NCI-H748 (cell line): ENCODE measurements at regions not wholly inside any gene's neighbourhood (a gene's known extent, or its start where the extent isn't known, plus 50 kb on each side); places are given as distances from the start of the nearest gene placed in this dataset.
A peak's percentile ranks its signal among the peaks of the same experiment; 100 is the strongest.

ENCODE experiments used
- DNase-seq: peaks from one replicate; lab custom pipeline; 2025; ENCODE audit not compliant: unreplicated experiment; lab: John Stamatoyannopoulos, UW

DNA sequence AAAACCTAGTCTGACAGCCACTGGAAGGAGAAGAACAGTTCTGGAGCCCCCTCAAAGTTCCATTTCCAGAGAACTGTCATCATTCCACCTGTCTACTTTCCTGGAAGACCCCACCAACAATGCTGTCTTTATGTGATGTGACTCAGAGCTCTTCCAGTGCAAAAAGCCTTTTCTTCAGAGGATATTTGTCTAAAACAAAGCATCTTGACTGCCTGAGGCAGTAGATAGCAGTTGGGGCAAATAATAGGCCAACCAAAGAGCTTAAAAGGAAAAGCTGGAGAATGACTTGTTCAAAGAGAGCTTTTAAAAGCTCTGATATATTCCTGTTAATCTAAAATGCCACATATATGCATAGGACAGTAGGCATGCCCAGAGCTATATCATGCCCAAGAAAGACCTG lies 62.6 kb downstream of the MIS18A start:
- no peak for DNase-seq

DNA sequence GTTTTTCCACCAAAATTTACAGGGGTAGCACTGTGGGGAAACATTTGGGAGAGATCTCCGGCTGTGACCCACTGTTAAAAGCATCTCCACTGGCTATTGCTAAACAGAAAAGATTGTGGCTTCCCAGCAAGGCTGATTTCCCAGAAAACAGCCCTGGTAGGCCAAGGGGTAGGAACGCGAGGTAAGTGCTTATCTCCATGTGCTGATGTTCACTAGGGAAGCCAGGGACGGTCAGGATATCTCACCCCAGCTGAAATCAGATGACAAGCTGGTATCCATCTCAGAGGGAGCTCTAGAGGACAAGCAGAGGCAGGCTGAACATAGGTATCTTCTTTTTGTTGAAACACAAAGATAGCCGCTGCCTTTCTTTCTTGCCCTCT lies 63.6 kb downstream of the MIS18A start:
- no peak for DNase-seq

DNA sequence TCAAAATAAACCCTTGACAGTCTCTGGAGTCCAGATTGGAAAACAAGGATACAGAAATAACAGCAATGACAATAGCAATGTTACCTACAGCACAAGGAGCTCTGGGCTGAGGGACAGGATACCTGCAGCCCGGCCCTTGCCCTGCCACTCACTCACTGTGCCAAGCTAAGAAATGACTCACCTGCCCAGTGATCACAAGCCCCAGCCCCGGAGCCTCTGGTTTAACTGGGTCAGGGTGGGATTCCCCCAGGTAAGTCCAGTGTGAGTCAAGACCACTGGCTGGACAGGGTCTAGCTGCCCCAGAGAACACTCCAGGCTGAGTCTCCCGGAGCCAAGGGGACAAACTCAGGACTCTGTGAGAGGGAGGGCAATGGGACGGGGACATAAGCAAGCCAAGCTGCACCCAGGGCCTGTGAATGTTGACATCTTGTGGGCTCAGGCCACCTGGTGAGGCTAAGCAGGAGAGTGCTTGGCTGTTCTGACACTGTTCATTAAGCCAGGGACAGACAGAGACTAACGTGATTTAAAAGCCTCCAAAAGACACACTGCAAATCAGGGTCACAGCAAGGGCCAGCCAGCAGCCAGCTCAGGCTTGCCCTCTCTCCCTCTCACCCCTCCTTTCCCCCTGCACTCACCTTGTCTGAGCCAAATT lies 64.1 kb downstream of the MIS18A start:
- DNase-seq, result no peak

DNA sequence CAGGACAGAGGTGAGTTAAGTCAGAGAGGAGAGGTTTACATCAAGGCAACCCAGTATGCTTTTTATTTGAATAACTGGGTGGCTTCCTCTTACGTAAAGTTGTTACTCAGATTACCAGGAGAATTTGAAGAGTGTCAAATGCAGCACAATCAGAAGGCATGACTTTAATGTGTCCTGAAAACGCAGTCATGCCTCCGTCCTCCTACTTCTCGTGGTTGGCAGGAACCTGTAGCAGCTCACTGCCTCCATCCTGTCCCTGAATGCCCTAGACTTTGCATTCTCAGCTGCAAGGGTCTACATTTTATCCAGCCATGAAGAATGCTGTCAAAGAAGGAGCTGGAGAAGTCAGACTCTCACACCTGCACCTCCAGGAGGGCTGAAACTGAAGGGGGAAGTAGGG lies 66.7 kb downstream of the MIS18A start:
- no peak for DNase-seq

DNA sequence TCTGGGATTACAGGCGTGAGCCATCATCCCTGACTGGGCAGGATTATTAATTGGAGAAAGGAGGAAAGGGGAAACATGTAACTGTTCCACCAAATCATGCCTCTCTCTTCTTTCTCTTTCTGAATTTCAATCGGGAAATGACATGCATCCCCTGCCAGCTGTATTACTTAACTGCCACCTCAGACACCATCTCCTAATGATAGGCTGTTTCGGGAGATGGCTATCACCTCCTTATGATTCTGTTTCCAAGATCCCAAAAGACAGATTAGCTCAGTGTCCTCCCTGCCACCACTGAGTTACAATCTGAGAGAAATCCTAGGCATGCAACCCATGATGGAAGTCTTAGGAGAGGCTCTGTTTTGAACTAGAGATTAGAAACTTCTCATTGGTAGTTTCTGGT lies 67.5 kb downstream of the MIS18A start:
- DNase-seq, result no peak

DNA sequence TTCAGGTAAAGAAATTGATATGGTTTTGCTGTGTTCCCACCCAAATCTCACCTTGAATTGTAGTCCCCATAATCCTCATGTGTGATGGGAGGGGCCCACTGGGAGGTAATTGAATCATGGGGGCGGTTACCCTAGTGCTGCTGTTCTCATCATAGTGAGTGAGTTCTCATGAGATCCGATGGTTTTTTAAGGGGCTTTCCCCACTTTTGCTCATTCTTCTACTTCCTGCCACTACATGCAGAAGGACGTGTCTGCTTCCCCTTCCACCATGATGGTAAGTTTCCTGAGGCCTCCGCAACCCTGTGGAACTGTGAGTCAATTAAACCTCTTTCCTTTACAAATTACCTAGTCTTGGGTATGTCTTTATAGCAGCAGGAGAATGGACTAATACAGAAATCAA lies 69.3 kb downstream of the MIS18A start:
- no peak for DNase-seq

DNA sequence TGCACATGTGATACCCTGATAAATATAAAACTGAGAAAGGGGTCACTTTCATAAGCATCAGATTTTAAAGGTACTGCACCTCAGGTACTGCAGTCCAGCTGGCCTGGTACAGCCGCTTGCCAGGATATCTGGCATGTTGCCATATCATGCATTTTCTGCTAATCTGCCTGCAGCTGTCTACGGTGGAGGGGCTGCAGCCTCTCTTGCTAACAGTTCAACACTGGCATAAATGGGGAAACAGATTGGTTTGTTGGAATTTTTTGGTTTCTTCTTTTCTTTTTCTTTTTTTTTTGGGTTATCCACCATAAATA lies 71.5 kb downstream of the MIS18A start:
- peak; percentile 61 for DNase-seq

DNA sequence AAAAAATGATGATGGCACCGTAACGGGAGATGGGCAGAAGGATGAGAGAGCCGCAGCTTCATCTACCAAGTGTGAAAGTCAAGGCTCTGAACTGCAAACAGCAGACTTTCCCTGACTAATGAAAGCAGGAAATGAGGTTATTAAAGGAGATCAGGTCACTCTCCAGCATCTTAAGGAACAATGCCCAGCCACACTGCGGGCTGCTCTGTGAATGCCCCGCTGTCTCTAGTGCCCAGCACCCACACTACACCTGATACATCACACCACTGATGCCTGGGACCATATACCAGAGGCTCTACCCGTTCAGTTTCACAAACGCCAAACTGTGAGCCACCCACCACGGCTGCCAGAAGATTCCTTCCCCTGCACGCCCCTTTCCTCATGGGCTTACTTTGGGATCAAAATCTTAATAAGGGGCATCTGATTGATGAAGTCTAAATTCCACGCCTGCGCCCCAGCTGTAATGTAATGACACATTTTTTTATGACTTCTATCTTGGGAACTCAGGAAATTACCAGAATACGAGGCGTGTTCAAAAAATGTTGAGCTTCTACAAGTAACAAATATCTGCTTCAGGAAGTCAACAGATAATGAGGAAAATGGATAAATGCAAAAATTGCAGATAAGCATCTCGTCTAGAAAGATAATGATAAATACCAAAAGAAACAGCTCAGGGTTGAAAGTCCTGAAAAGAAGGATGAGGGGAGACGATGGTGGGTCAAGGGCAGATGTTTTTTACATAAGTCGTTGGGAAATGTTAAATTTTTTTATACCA lies 72.0 kb downstream of the MIS18A start:
- no peak for DNase-seq

DNA sequence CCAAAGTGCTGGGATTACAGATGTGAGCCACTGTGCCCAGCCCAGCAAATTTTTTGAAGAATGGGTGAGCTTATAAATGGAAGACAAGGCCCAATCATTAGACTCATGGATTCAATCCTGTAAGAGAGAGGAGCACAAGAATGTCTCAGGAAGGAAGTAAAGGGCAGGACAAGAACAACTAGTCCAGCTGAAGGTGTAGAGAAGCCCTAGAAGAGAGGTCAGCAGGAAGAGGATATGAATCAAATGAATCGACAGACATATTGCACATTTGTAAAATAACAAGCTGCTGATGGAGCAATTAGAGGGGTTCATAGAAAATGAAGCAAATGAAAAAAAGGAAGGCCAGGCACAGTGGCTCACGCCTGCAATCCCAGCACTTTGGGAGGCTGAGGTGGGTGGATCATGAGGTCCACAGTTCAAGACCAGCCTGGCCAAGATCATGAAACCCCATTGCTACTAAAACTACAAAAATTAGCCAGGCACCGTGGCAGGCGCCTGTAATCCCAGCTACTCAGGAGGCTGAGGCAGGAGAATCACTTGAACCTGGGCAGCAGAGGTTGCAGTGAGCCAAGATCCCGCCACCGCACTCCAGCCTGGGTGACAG lies 74.9 kb downstream of the MIS18A start:
- DNase-seq, result no peak

DNA sequence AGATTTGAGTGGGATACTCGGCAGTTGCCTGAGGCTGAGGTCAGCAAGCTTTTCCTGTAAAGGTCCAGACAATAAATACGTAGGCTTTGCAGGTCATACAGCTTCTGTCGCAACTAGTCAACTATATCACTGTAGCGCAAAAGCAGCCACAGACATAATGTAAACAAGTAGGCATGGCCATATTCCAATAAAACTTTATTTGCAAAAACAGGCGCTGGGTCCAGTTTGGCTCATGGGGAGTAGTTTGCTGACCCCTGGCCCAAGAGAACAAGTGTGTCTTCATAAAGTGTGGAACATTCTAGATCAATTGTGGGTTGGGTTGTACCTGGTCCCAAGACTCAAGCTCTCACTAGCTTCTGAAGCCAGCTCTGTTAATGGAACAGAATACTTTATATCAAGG lies 78.8 kb downstream of the MIS18A start:
- no peak for DNase-seq

DNA sequence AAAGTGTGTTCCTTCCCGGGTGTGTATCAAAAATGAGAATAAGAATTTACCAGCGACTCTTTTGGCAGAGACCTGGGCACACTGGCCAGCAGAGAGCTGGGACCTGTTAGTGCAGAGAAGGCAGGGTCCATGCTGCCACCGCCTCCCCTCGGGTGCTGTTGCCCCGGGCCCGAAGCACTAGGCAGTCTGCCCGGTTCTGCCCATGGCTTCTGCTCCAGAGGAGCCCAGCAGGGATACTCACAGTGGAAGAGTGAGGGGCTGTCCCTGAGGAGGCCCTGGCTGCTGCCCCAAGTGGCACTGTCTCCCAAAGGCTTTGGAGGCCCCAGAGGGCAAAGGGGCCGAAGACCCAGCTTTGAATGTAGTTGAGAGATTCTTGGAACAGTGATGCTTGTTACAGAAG lies 80.5 kb downstream of the MIS18A start:
- no peak for DNase-seq

DNA sequence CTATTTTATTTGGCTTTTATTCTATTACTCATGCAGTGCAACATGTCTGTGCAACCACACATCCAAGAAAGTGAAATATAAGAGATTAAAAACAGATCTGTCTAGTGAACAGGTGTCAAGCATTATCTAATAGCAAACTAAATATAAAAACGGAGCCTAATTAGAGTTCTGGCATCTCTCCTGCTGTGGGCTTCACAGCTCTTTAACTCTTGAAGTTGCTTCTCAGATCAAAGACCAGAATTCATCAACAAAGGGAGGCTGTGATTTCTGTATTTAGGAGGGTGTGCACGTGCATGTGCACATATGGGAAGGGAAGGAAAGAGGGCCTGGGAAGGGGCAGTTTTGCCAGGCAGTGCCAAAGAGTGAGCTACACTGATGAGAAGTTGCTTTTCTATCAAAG lies 81.0 kb downstream of the MIS18A start:
- DNase-seq, result peak; percentile 11

DNA sequence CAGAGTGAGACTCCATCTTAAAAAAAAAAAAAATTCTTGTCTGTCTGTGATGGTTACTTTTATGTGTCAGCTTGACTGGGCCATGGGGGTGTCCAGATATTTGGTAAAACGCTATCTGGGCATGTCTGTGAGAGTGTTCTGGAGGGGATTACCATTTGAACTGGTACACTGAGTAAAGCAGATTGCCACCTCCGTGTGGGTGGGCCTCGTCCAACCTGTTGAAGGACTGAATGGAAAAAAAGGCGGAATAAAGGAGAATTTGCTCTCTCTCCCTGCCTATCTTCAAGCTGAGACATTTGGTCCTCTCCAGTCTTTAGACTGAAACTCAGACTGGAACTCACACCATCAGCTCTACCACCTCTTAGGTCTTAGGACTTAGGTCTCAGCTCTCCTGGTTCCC lies 82.8 kb downstream of the MIS18A start:
- DNase-seq, result no peak

DNA sequence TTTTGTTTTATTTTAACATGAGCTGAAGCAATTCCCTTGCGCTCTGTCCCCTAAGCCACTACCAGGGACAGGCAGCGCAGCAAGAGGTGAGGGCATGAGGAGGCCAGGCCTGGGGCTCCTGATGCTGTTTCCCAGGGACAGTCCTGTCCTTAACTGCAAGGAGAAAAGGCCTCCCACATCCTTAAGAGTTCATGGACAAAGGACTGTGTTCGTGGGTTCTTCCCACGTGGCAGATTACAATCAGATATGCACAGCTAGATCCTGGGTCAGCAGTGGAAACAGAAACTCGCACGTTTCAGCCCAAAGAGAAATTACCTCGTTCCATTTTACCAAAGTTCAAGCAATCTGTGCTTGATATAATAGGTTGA lies 85.8 kb downstream of the MIS18A start:
- no peak for DNase-seq

DNA sequence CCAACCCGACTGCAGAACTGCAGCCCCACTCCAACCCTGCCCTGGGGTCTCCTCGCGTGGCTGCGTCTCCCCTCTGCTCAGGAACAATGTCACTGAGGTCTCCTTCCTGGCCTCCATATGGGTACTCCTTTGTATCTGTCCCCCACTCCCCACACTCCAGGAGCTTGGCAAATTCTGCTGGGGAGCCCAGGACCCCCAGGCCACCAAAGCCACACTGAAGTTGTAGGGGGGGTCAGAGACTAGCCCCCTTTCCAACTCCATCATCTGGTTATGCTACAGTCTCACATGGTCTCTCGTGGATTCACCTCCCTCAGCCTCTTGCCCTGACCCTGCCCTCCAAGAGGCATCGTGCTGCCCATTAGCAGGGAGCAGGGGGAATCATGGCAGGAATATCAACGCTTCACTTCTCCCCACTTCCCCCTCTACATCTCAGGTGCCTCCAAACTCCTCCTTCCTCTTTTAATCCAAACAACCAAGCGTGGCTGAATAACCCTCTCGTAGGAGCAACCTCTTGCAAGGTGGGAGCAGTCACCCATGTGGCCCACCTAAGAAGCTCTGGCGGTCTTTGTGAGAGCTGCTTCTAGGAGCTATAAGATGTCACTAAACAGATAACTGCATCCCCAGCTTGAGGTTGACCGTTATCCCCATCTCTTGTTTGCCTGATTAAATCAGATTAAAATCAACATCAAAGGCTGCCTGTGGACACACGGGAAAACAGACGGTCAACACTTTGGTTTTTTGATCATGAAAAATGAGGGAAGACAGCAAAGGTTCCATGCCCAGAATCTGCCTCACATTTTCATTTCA lies 86.4 kb downstream of the MIS18A start:
- no peak for DNase-seq

DNA sequence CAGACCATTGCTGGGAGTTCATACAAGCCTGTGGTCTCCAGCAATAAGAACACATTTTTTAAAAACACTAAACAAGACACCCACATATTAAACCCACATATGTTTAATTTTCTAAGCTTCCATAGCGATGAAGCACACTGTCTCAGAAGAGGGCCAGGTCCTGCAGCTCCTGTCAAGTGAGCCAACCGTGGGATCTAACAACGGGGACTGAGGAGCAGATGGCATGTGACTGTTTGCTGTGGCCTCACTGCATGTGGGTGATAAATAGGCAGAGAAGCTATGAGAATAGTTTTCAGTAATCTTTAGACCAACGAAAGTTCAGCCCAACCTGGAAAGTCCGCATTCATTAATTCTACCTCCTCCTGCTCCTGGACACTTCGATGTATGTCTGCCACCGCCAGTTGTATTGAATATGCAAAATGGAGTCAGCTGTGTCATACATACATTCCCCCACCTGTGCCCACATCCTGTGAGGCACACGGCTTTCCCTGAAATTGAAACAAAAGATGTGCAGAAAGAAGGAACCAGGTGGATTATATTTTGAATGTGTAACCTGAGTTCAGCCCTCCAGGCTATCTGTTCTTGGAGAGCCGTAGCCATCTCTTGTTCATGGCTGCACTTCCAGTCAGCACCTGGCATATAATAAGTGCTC lies 88.2 kb downstream of the MIS18A start:
- DNase-seq, result peak; percentile 22

DNA sequence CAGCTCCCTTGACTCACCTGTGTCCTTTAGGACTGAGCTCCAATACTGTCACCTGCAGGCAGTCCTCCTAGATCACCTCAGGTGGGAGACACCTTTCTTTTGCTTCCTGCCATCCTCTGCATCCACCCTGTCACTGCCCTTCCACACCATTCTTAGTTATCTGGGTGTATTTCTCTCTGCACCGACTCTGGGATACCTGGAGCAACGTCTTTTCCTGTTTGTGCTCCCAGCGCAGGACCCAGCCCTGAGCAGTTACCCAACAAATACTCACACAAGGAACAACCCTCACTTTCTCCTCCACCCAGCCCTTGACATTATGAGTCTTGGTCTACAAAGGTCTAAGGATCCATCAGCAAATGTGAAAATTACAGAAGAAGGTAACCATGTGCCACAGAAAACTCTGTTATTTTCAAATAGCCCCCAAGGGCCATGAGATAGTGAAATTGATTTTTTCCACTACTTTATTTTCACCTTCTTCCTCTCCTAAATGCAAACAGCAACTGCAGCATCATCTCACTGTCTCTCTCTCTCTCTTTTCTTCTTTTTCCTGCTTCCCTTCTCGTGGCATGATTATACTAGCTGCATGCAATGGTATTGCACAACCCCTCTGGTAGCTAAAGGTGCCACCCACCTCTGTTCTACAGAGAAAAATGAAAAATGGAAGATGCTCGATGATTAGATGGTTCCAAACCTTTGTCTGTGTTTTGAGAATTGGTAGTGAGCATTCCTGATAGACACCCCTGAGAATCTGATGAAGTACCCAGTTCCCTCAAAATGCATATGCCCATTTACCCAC lies 89.0 kb downstream of the MIS18A start:
- DNase-seq, result no peak

DNA sequence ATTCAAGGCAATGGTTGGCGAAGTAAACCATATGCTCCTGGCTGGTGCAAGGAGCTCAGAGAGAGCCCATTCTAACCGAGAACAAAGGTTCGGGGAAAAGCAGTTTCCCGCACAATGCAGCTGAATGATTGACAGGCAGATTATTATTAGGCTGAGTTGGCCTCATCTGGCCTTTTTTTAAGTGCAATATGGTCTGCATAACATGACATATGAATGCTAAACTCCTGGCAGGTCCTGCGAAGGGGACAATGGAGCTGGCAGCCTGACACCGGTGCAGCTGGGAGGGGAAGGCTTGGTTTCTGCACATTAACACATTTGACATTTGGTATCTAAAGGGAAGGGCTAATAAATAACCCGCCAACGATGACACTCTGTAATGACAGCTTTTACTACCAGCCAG lies 92.0 kb downstream of the MIS18A start:
- DNase-seq, result no peak

DNA sequence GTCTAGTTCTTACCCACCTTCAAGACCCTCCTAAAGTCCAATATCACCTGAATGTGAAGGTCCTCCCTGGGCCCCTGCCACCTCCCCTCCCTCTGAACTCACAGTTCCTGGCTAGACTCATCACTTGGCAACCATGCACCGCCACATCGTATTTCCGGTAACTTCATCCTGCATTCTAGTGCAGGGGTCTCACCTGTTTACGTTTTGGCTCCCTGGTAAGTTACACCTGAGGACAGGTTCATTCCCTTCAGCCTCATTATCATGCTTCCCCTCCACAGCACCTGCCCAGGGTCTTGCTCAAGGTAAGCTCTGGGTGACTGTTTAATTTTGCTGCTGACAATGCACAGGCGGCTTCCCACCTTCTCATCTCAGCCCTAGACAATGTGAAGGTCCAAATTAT lies 93.1 kb downstream of the MIS18A start:
- DNase-seq, result peak; percentile 2

DNA sequence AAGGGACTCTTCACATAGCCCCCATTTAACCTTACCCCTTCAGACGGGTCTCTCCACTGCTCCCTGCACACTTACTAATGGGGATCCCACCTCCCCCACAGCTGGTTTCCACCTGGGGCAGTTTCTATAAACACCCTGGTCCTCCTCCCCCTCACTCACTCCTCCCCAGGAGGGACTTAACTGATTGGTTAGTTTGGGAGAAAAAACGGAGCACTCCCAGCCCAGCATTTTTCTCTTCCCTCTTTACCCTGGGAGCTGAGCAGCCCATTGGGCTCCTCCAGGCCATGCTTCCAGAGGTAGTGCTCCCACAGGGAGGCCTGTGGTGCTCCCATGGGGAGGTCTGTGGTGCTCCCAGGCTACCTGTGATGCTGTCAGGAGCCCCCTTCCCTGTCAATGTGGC lies 93.7 kb downstream of the MIS18A start:
- no peak for DNase-seq

DNA sequence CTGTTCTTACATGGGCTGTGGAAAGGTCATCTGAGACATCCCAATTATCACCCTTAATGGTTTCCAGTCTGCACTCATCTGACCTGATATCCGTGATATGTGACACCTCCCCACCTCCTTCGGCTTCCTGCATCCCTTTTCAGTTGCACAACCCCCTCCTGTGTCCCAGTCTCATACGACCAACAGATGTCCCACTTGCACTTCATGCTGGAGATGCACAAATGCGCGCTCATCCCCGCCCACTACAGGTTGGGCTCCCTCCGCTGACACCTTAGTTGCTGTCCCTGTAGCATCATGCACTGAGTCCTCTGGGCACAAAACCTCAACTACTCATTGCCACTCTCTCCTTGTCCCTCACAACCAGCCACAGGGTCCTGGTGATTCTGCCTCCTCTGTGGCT lies 94.4 kb downstream of the MIS18A start:
- DNase-seq, result peak; percentile 68
